Esophagus squamous epithelium (tissue), 5 donors: ENCODE measurements at regions not wholly inside any gene's neighbourhood (a gene's known extent, or its start where the extent isn't known, plus 50 kb on each side); places are given as distances from the start of the nearest gene placed in this dataset.

Experiments
- DNase-seq: peaks from one replicate; lab custom pipeline; 2025; lab: John Stamatoyannopoulos, UW
- H3K27ac ChIP-seq, 4 donors: fragments of 200-600 bp; sonication (generic); one replicate each; pipeline ENCODE4 v1.5.1; 2016 to 2019; ENCODE audit warnings: mild to moderate bottlenecking in 1 of 4
- H3K27me3 ChIP-seq, 4 donors: fragments of 200-600 bp; sonication (generic); 1 replicate in 3 of 4; 2 replicates in 1 of 4; pipeline versions ENCODE4 v1.5.1 to v1.6.0; 2017 to 2021; ENCODE audit warnings: antibody characterized with exemption in 1 of 4
- H3K36me3 ChIP-seq, 3 donors: fragments of 200-600 bp; sonication (generic); one replicate each; pipeline ENCODE4 v1.5.1; 2016 to 2019
- H3K4me1 ChIP-seq, 3 donors: fragments of 200-600 bp; sonication (generic); one replicate each; pipeline ENCODE4 v1.5.1; 2017 to 2019
- H3K4me3 ChIP-seq, 4 donors: fragments of 200-600 bp; sonication (generic); 1 replicate in 3 of 4; 2 replicates in 1 of 4; pipeline ENCODE4 v1.5.1; 2016 to 2019; ENCODE audit warnings: mild to moderate bottlenecking in 2 of 4, moderate library complexity in 1 of 4
- H3K9me3 ChIP-seq, 3 donors: fragments of 200-600 bp; sonication (generic); one replicate each; pipeline ENCODE4 v1.5.1; 2016 to 2019
- CTCF ChIP-seq, 6 experiments: fragments of 450-650 bp in 4 of 6; fragments of 200-600 bp in 2 of 6; sonication (generic) in 2 of 6; IDR thresholded peaks; one replicate each; pipeline ENCODE4 v1.5.1; 2016 to 2019; ENCODE audit warnings: antibody characterized with exemption in 6 of 6, mild to moderate bottlenecking in 4 of 6, moderate library complexity in 4 of 6
- POLR2A ChIP-seq, 4 donors: fragments of 450-650 bp; IDR thresholded peaks; one replicate each; pipeline ENCODE4 v1.6.1; 2017; ENCODE audit warnings: antibody characterized with exemption in 4 of 4, mild to moderate bottlenecking in 4 of 4, moderate library complexity in 3 of 4
- WGBS, 2 donors: methylation state at CpG; one replicate each; pipeline ENCODE4 v1.1.5; 2018; 5-methylcytosine and 5-hydroxymethylcytosine counted together
- intact Hi-C: fragments of 100-400 bp; cut with DNase I; formaldehyde crosslinking; loops from one replicate; pipeline ENCODE4 v1.15.0; 2022
- donor health status: DM: yes; HTN: yes; CAD: no.

GRCh38 chr10:124229201-124229988 lies 136.0 kb upstream of the CHST15 start:
- intact Hi-C loops: no loop called here
- TF ChIP-seq POLR2A (IDR thresholded peaks at IDR 0.05) (no peak), CTCF (IDR thresholded peaks at IDR 0.05) (no peak)

GRCh38 chr10:124228471-124228870 lies 135.1 kb upstream of the CHST15 start:
- WGBS, 2 donors: 72 to 88% methylated on average over 2 of the region's 2 CpGs
- H3K36me3 ChIP-seq: no peaks in the 10 kb centered on the region
- H3K9me3 ChIP-seq: peaks cover 0 to 3% (median 0%) of the 10 kb centered on the region in 3 donors
- H3K4me3 ChIP-seq: no peak overlapping the region
- intact Hi-C loops: no loop called here
- H3K4me1 ChIP-seq: no peaks in the 10 kb centered on the region
- no peak overlapping the region for H3K27ac ChIP-seq
- H3K27me3 ChIP-seq: no peaks in the 10 kb centered on the region
- DNase-seq: no peak
- TF ChIP-seq CTCF (IDR thresholded peaks at IDR 0.05) (no peak), POLR2A (IDR thresholded peaks at IDR 0.05) (no peak)

More at GRCh38 chr10:124229201-124229988, 136.0 kb upstream of the CHST15 start:
- DNase-seq: no peak
- Histone ChIP-seq H3K36me3 (no peaks in the 10 kb centered on the region), H3K27ac (no peak overlapping the region), H3K27me3 (no peaks in the 10 kb centered on the region), H3K4me1 (no peaks in the 10 kb centered on the region), H3K9me3 (peaks cover 0 to 3% (median 0%) of the 10 kb centered on the region in 3 donors), H3K4me3 (no peak overlapping the region)
- WGBS, 2 donors: 78 to 87% methylated on average over 19 of the region's 19 CpGs

- Histone ChIP-seq H3K27me3 (no peaks in the 10 kb centered on the region), H3K4me3 (no peak overlapping the region), H3K9me3 (peaks cover 0 to 3% (median 0%) of the 10 kb centered on the region in 3 donors), H3K27ac (no peak overlapping the region), H3K36me3 (no peaks in the 10 kb centered on the region), H3K4me1 (peaks cover 0 to 3% (median 0%) of the 10 kb centered on the region in 3 donors)
- intact Hi-C loops: no loop called here
- WGBS, 2 donors: 90% methylated on average over 2 of the region's 2 CpGs
- no peak for DNase-seq
- TF ChIP-seq CTCF (IDR thresholded peaks at IDR 0.05) (no peak), POLR2A (IDR thresholded peaks at IDR 0.05) (no peak)
Measured at GRCh38 chr10:124227988-124228387, 134.6 kb upstream of the CHST15 start.

GRCh38 chr10:124227055-124227975 lies 133.9 kb upstream of the CHST15 start:
- Histone ChIP-seq H3K27ac (no peak overlapping the region), H3K36me3 (no peaks in the 10 kb centered on the region), H3K4me1 (peaks cover 0 to 8% (median 0%) of the 10 kb centered on the region in 3 donors), H3K27me3 (peaks cover 0 to 3% (median 0%) of the 10 kb centered on the region in 4 donors), H3K9me3 (peaks cover 0 to 3% (median 0%) of the 10 kb centered on the region in 3 donors), H3K4me3 (no peak overlapping the region)
- no peak for DNase-seq
- intact Hi-C loops: no loop called here
- no peak for TF ChIP-seq CTCF (IDR thresholded peaks at IDR 0.05)
- no peak for TF ChIP-seq POLR2A (IDR thresholded peaks at IDR 0.05)
- 65 to 75% methylated on average over 13 of the region's 13 CpGs for WGBS, 2 donors
